Glutamatergic neuron (in vitro differentiated cells): ENCODE measurements at regions not wholly inside any gene's neighbourhood (a gene's known extent, or its start where the extent isn't known, plus 50 kb on each side); places are given as distances from the start of the nearest gene placed in this dataset.

Experiments used
- DNase-seq: peaks from one replicate; pipeline ENCODE4 v3.0.0; 2022
- H3K27ac Mint-ChIP-seq: one replicate; pipeline ENCODE4 v1.8.0; 2020; ENCODE audit warnings: mild to moderate bottlenecking, mixed read lengths, inconsistent platforms; ENCODE audit not compliant: unreplicated experiment
- H3K27me3 Mint-ChIP-seq: one replicate; pipeline ENCODE4 v1.8.0; 2020; ENCODE audit warnings: mild to moderate bottlenecking, moderate library complexity, mixed read lengths, inconsistent platforms; ENCODE audit not compliant: unreplicated experiment
- H3K36me3 Mint-ChIP-seq: one replicate; pipeline ENCODE4 v1.8.0; 2020; ENCODE audit warnings: mild to moderate bottlenecking, mixed read lengths, inconsistent platforms; ENCODE audit not compliant: unreplicated experiment
- H3K4me1 Mint-ChIP-seq: one replicate; pipeline ENCODE4 v1.8.0; 2020; ENCODE audit warnings: mild to moderate bottlenecking, low read depth, mixed read lengths, inconsistent platforms; ENCODE audit not compliant: unreplicated experiment
- H3K4me3 Mint-ChIP-seq: one replicate; pipeline ENCODE4 v1.8.0; 2020; ENCODE audit warnings: mild to moderate bottlenecking, mixed read lengths, inconsistent platforms; ENCODE audit not compliant: unreplicated experiment
- H3K9me3 Mint-ChIP-seq: one replicate; pipeline ENCODE4 v1.8.0; 2020; ENCODE audit warnings: mild to moderate bottlenecking, moderate library complexity, mixed read lengths, inconsistent platforms; ENCODE audit not compliant: unreplicated experiment
- CTCF ChIP-seq: fragments of 200-600 bp; sonication (generic); IDR thresholded peaks from one replicate; pipeline ENCODE4 v1.5.0; 2021; ENCODE audit not compliant: partially characterized antibody, unreplicated experiment

- peak overlapping the region; percentile 82 for H3K27ac Mint-ChIP-seq
- DNase-seq: peak; percentile 29
- TF ChIP-seq CTCF: peak; percentile 81
- H3K27me3 Mint-ChIP-seq: no peaks in the 10 kb centered on the region
- no peaks in the 10 kb centered on the region for H3K36me3 Mint-ChIP-seq
- no peak overlapping the region for H3K4me3 Mint-ChIP-seq
- peaks cover 31% of the 10 kb centered on the region for H3K4me1 Mint-ChIP-seq
- peaks cover 1% of the 10 kb centered on the region for H3K9me3 Mint-ChIP-seq
Measured at GRCh38 chr3:178385280-178385952, 150.8 kb upstream of the KCNMB2 start.

DNA sequence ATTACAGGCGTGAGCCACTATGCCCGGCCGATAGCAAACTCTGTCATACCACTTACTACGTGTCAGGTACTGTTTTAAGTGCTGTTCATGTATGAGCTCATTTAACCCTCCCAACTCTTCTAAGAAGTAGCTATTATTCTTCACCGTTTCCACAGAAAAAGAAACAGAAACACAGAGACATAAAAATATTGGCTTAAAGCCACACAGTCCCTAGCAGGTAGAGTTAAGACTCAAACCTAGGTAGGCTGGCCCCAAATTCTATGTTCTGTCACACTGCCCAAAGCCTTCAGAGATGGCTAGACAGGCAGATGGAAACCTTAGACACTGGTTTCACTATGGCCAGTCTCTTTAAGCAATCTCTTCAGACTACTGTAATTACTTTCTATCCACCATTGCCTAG, 149.8 kb upstream of the KCNMB2 start:
- no peaks in the 10 kb centered on the region for H3K27me3 Mint-ChIP-seq

DNA sequence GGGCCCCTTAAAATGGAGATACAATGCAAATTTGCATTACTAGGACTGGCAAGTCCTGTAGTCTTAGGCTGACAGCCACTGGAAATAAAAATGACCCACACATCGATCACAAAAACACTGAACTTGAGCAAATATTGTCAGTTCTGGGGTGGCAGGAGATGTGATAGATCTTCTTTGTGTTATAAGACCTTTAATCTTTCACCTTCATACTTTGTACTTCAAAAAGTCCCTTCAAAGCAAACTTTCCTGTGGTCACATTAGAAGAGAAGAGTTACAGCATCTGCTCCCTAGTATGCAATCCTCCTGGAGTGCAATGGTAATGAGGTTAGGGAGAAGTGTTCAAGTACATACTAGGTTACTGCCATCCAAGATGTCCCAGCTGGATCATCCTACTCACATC, 149.4 kb upstream of the KCNMB2 start:
- no peak overlapping the region for H3K27ac Mint-ChIP-seq
- no peak for TF ChIP-seq CTCF
- no peaks in the 10 kb centered on the region for H3K27me3 Mint-ChIP-seq
- H3K4me3 Mint-ChIP-seq: no peak overlapping the region
- H3K36me3 Mint-ChIP-seq: no peaks in the 10 kb centered on the region
- peaks cover 1% of the 10 kb centered on the region for H3K9me3 Mint-ChIP-seq
- H3K4me1 Mint-ChIP-seq: peaks cover 31% of the 10 kb centered on the region
- no peak for DNase-seq

More for the DNA sequence above, 149.8 kb upstream of the KCNMB2 start:
- peaks cover 31% of the 10 kb centered on the region for H3K4me1 Mint-ChIP-seq
- no peak overlapping the region for H3K27ac Mint-ChIP-seq
- H3K4me3 Mint-ChIP-seq: no peak overlapping the region
- no peak for TF ChIP-seq CTCF
- H3K36me3 Mint-ChIP-seq: no peaks in the 10 kb centered on the region
- DNase-seq: no peak
- peaks cover 1% of the 10 kb centered on the region for H3K9me3 Mint-ChIP-seq

- no peaks in the 10 kb centered on the region for H3K27me3 Mint-ChIP-seq
- peaks cover 35% of the 10 kb centered on the region for H3K4me1 Mint-ChIP-seq
- H3K4me3 Mint-ChIP-seq: no peak overlapping the region
- H3K27ac Mint-ChIP-seq: no peak overlapping the region
- H3K9me3 Mint-ChIP-seq: peaks cover 1% of the 10 kb centered on the region
- no peak for TF ChIP-seq CTCF
- DNase-seq: no peak
- no peaks in the 10 kb centered on the region for H3K36me3 Mint-ChIP-seq
Measured at GRCh38 chr3:178388473-178388872, 147.8 kb upstream of the KCNMB2 start.

DNA sequence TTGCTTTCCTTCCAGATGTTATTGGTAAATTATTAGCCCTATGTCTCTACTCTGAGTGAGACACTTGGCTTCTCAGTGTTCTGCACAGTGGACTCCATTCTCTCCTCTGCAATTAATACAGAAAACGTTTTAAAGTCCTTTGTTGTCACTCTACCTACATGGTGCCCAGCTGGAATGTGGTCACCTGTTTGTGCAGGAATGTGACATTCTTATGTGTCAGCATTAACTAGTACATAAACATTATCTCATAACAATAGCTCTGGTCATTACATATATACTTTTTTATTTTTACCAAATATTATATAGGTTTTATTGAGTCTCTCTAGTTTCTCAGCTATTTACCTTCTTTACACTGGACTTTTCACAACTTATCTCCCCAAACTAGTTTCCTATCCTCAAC, 147.0 kb upstream of the KCNMB2 start:
- H3K36me3 Mint-ChIP-seq: no peaks in the 10 kb centered on the region

More for the DNA sequence above, 147.0 kb upstream of the KCNMB2 start:
- TF ChIP-seq CTCF: no peak
- H3K4me3 Mint-ChIP-seq: no peak overlapping the region
- peaks cover 1% of the 10 kb centered on the region for H3K9me3 Mint-ChIP-seq
- no peak overlapping the region for H3K27ac Mint-ChIP-seq
- DNase-seq: no peak
- H3K4me1 Mint-ChIP-seq: peaks cover 29% of the 10 kb centered on the region
- H3K27me3 Mint-ChIP-seq: no peaks in the 10 kb centered on the region
